GM19468 (cell line): ENCODE measurements at regions not wholly inside any gene's neighbourhood (a gene's known extent, or its start where the extent isn't known, plus 50 kb on each side); places are given as distances from the start of the nearest gene placed in this dataset.

Experiments
- ATAC-seq: cut with Tn5 transposase; IDR thresholded peaks from one replicate; pipeline ENCODE4 v1.9.1; 2021; ENCODE audit warnings: mild to moderate bottlenecking, moderate library complexity, moderate number of reproducible peaks; ENCODE audit not compliant: unreplicated experiment; ENCODE audit errors: extremely low read depth

DNA sequence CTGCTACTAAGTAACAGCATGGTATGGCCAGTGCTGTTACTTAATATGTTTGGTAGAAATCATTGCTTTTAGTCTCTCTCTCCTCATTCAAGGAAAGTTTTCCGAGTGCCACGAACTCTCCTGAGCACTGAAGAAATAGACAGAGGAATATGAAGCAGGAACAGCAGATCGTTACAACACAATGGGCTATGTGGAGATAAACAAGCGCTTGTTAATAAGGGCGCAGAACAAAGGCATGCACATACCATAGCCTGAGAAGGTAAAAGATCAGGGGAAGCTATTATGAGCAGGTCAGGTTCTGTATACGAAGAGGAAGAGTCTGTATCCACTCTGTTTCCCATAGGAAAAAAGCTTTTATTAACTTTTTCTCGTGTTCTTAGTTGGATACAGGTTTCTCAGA, 156.2 kb upstream of the CPNE8 start:
- ATAC-seq: no peak

DNA sequence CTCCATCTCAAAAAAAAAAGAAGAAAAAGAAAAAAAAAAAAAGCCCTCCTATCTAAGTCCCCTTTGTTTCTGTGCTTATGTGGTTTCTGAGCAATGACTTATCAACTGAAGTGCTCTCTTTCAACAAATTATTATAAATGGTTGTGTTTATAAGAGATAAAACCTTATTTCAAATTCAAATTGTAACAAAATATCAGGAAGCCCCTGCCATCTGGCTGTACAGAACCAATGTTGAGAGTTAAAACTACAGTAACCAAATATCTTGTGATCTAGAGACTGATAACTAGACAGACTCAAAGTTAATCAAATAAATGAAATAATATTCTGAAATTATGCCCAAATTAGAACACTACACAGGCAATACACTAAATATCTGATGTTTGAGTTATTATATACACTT, 143.0 kb upstream of the CPNE8 start:
- no peak for ATAC-seq

GRCh38 chr12:39047539-39048262, 142.3 kb upstream of the CPNE8 start:
- ATAC-seq: no peak

DNA sequence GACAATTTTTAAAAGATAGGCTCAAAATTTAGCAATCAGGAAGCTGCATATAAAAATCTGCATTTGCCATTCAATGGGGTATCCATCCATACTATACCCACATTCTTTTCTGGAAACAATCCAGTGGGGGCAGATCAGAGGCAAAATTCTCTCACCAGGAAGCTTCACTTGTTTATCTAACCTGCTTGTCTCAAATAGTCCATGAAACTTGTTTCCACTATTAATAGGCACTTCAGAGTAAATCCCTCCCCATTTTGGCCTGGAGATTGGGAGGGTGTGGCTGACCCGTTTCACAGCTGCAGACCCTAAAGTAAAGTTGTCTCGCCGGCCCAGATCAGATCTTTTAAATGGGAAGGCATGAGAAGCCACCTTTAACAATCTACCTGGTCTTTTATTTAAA, 139.4 kb upstream of the CPNE8 start:
- no peak for ATAC-seq

GRCh38 chr12:39043424-39043822, 138.0 kb upstream of the CPNE8 start:
- no peak for ATAC-seq

DNA sequence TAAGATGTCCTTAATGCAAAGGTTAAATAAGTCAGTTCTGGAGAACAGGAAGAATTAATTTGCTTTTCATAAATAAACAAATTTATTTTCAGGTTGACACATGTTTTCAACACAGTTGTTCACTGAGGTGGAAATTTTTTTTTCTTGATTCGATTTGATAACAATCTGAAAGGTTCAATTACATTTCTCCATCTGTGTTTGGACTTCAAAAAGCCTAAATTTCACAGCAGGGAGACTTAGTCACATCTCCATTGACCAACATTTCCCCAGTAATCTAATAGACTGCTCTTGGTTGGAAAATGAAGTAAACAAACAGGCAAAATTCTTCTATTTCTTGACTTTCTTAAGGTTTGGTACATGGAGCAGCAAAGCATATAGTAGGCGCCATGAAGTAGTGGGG, 134.9 kb upstream of the CPNE8 start:
- ATAC-seq: no peak

- no peak for ATAC-seq
Measured at GRCh38 chr12:39037115-39037514, 131.7 kb upstream of the CPNE8 start.

DNA sequence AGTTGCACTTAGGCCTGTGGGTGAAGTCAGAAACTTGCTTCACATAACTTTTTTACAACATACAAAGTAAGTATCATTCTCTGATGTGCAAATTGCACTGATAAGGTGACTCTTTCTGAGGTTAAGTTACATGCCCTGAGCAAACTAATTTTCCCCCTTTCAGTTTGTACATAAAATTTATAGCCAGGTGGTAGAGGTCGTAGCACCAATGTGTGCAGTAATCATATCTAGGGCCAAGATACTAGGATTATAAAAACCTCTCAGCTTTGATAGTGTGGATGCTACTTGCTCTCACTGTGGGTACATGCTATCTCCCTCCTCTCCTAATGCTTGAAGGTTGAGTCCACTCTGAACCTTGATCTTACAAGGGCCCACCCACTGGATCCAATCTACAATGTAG, 130.7 kb upstream of the CPNE8 start:
- no peak for ATAC-seq

DNA sequence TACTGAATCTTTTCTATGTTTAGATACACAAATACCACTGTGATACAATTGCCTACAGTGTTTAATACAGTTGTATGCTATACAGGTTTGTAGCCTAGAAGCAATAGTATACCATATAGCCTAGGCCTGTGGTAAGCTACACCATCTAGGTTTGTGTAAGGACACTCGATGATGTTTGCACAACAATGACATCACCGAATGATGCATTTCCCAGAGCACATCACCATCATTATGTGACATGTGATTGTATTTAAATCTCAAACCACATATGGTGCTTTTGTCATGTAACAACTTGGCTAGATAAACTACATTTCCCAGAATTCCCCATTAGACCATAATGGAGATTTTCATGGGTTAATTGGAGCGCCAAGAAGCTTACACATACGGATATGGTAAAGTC, 128.4 kb upstream of the CPNE8 start:
- no peak for ATAC-seq

- ATAC-seq: no peak
Measured at GRCh38 chr12:39032448-39032847, 127.1 kb upstream of the CPNE8 start.

DNA sequence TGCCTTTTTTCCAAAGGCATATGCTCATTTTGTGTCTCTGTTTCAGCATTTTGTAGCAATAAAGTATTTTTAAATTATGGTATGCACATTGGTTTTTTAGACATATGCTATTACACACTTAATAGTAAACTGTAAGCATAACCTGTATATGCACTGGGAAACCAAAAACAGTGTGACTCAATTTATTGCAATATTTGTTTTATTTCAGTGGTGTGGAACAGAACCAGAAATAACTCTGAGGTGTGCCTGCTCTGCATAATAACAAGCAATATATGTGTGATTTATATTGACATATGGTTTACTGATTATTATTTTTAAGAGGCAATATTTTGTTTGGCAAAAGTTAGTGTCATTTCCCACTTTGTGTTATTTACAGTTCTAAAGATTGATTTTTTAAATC, 126.6 kb upstream of the CPNE8 start:
- no peak for ATAC-seq

DNA sequence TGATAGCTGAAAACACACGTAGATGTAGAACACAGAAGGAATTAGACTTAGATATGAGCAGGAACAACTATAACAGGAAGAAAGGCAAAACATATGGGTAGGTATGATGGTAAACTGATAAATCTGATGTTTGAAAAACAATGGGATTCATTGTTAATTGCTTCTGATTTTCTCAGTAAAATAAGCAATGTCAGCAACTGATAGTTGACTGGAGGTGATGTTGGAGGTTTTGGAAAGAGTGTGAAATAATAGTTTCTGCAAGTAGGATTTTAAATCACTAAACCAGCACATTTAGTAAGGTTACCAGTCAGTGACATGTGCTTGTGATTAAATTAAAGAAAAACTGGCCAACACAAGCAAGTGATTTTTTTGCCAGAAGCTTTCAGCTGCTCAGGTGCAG, 123.0 kb upstream of the CPNE8 start:
- ATAC-seq: no peak

DNA sequence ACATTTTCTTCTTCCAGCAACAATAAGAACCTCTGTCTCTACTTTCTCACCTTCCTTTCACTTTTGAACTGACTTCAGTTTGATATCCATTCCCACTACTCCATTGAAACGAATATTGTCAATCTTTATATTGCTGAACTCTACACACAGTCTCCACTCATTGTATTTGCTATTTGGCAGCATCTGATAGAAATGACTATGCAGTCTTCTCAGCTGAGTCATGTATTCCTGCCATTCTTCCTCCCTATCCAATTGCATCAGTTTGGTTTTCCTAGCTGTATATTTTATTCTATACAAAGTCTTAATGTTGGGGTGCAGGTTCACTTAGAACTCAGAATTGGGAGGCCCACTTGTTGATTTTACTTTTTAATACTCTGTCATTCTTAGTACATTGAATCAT, 107.5 kb upstream of the CPNE8 start:
- ATAC-seq: no peak

DNA sequence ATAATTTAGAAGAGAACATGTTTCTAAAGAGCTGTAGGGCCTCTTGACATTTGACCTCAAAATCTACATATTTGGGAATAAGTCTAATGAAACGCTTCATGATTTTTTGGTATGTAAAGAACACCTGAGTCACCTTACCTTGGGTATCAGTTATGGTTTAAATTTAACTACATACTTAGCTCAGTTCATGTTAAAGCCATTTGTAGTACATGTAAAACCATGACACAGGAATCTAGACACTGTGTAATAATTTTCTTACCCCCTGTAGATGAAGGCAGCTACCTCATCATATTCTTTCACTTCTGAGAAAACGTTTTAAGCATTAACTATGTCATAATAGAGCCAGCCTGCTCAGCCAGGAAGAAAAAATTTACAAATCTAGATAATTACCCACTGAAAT, 105.8 kb upstream of the CPNE8 start:
- no peak for ATAC-seq

DNA sequence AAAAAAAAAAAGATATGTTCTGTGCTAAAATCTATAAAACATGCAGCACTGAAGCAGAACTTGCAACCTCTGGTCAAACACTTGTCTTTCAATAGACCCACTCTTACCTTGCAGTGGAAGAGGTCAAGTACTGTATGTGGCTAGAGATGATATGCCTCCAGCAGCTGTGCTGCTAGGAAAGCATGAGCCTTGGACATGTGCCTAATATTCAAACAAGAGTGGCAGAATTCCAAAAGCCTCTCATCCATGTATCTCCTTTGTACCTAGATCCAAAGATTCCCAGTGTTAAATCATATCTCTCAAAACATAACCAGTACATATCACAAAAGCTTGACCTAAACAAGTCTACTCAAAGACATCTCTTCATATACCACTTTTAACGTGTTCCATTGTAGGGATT, 105.0 kb upstream of the CPNE8 start:
- no peak for ATAC-seq

- no peak for ATAC-seq
Measured at GRCh38 chr12:39007619-39008018, 102.2 kb upstream of the CPNE8 start.

DNA sequence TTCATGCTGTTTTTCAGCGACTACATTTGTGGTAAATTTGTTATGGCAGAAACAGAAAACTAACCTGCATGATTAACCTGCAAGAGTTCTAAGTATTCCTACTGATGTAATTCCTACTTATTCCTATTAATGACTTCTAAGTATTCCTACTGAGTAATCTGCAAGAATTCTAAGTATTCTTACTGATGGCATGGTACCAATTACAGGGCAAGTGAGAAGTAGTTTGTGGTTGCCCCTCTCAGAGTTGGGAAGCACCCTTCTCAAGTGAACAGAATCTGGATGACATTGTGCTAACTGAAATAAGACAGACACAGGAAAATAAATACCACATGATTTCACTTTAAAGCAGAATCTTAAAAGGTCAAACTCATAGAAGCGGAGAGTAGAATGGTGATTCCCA, 100.9 kb upstream of the CPNE8 start:
- no peak for ATAC-seq

DNA sequence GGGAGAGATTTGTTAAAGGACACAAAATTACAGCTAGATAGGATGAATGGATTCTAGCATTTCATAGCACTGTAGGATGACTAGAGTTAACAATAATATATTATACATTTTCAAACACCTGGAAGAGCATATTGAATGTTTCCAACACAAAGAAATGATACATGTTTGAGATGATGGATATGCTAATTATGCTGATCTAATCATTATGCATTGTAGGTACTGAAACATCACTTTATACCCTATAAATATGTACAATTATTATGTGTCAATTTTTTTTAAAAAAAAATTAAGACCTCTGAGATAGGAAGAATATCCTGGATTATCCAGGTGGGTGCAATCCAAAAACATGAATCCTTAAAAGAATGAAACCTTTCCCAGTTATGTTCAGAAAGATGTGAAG, 100.3 kb upstream of the CPNE8 start:
- no peak for ATAC-seq

DNA sequence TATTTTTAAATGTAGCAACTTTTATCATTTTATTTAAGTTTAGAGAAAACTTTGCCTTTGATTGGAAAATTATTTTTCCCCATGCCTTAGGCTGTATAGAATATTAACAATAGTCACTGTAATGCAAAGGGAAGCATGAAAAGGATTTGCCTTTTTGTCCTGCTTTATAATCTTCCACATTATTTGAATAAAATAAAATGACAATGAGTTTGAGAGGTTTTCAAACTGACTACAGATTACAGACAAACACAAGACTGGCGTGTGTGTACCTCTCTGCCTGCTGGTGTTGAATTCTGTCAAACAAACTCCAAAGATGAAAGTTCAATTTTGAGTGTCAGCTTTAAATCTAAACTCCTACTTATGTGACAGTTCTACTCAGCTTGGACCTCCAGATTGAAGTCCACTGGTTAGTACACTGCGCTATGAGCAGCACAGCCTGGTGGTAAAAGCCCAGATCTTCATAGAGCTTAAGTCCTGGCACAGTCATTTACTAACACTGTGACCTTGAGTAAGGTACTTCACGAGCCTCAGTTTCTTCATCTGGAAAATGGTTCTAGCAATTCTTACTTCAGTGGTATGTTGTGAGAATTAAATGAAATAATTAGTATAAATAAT, 98.3 kb upstream of the CPNE8 start:
- no peak for ATAC-seq

DNA sequence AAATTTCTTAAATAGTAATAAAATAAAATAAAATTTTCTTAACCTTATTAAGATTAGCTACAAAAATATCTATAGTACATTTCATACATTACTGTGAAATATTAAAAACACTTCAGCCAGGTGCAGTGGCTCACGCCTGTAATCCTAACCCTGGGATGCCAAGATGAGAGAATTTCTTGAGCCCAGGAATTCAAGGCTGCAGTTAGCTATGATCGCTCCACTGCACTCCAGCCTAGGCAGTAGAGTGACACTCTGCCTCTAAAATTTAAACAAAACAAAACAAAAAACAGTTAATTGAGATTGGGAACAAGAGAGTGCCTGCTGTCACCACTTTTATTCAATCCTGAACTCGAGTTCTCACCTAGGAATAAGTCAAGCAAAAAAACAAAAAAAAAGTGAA, 95.0 kb upstream of the CPNE8 start:
- no peak for ATAC-seq

DNA sequence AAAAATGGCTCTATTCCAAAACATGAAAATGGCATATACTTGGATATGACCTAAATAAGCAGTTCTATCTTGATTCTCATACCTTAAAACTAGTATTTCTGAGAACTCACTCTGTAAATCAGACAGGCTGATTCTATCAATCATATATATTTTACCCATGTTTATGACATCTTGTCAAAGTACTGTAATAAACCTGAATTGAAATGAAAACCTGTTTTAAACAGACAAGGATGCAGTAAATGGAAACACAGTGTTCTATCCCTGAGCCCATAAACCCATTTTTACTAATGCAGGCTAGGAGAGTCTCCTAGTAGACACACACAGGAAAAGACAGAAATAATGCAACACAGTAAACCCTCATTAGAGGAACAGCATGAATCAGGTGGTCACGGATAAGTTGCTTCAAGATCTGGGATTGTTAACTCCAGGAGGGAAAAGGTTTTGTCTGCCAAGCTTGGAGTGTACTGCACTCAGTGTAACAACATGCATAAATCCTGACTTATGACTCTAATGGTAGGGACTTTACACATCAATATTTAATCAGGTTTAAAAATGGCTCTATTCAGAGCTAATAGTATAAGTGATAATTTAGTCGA, 93.6 kb upstream of the CPNE8 start:
- ATAC-seq: no peak

DNA sequence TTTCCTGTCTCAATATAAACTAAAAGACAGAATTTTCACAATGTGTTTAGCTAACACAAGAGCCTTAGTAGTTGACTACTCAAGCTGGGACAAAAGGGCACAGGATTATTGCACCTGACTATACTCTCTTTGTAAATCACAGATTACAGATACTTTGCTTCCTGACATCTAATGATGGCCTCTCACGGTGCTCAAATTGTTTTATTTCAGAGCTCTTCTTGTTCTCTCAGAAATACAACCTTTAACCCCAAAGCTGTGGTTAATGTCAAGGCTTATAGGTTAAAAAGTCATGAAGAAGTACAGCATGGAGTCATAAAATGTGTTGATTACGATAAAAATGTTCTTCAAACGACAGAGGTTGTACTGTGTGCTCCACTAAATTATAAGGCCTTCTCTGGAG, 89.9 kb upstream of the CPNE8 start:
- no peak for ATAC-seq
